Hepatocyte (in vitro differentiated cells): ENCODE measurements at regions not wholly inside any gene's neighbourhood (a gene's known extent, or its start where the extent isn't known, plus 50 kb on each side); places are given as distances from the start of the nearest gene placed in this dataset.

Experiments
- EZH2 ChIP-seq: fragments of 200-600 bp; sonication (generic); IDR thresholded peaks from 2 replicates; pipeline ENCODE4 v1.6.1; 2016; ENCODE audit warnings: antibody characterized with exemption, mild to moderate bottlenecking, borderline replicate concordance
- EZH2phosphoT487 ChIP-seq: fragments of 200-600 bp; sonication (generic); IDR thresholded peaks from one replicate; pipeline ENCODE4 v1.6.1; 2018; ENCODE audit warnings: antibody characterized with exemption, mild to moderate bottlenecking, low read depth, moderate library complexity; ENCODE audit not compliant: unreplicated experiment, severe bottlenecking
- TF ChIP-seq, protein P1 (sequence below): fragments of 200-600 bp; sonication (generic); IDR thresholded peaks from 2 replicates; pipeline ENCODE4 v1.5.1; 2016; ENCODE audit warnings: antibody characterized with exemption, mild to moderate bottlenecking; ENCODE audit not compliant: poor library complexity

- TF ChIP-seq, protein P1, sequence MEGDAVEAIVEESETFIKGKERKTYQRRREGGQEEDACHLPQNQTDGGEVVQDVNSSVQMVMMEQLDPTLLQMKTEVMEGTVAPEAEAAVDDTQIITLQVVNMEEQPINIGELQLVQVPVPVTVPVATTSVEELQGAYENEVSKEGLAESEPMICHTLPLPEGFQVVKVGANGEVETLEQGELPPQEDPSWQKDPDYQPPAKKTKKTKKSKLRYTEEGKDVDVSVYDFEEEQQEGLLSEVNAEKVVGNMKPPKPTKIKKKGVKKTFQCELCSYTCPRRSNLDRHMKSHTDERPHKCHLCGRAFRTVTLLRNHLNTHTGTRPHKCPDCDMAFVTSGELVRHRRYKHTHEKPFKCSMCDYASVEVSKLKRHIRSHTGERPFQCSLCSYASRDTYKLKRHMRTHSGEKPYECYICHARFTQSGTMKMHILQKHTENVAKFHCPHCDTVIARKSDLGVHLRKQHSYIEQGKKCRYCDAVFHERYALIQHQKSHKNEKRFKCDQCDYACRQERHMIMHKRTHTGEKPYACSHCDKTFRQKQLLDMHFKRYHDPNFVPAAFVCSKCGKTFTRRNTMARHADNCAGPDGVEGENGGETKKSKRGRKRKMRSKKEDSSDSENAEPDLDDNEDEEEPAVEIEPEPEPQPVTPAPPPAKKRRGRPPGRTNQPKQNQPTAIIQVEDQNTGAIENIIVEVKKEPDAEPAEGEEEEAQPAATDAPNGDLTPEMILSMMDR = no peak
- no peak for TF ChIP-seq EZH2
- TF ChIP-seq EZH2phosphoT487 = no peak
Measured at GRCh38 chr3:70486414-70487017, 174.1 kb upstream of the MDFIC2 start.
